HG03280 (cell line): ENCODE measurements at regions not wholly inside any gene's neighbourhood (a gene's known extent, or its start where the extent isn't known, plus 50 kb on each side); places are given as distances from the start of the nearest gene placed in this dataset.
"Not testable (repeated sequence)": the region's sequence is repeated elsewhere in the genome, so short reads cannot be mapped to it uniquely, and the experiment has no call there.

Experiments used
- ATAC-seq: cut with Tn5 transposase; IDR thresholded peaks from one replicate; pipeline ENCODE4 v1.9.1; 2021; ENCODE audit warnings: mild to moderate bottlenecking, moderate library complexity; ENCODE audit not compliant: unreplicated experiment

DNA sequence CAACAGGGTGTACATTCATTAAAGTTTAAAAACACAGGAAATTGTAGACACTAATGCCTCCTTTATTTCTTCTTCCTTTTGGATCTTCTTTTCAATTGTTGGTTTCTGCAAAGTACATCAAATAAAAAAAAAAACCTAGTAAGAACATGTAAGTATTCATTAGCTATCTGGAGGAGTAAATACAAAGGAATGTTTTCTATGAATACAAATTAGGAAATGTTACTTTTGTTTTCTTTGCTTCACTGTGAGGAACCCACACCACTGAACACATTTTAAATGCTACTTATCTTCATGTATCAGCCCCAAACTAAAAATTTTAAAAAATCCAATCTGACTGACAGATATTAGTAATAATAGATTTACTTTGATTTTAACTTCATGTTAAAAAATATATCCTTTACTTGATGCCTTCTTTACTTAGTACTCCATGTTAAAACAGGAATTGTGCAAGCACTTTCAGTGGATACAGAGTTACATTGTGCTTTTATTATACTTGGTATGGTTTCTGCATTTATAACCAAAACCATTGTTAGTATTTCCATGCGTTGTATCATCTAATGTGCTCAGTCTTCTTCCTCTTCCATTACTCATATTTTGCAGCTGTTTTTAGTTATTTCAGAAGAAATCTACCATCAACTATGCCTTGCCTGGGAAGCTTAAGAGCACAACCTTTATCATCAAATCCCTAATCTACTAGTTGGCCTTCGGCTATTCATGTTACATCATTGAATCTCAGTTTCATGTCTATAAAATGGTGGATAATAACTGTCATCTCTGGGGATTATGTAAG lies 236.9 kb upstream of the DPYD start:
- ATAC-seq, result no peak

DNA sequence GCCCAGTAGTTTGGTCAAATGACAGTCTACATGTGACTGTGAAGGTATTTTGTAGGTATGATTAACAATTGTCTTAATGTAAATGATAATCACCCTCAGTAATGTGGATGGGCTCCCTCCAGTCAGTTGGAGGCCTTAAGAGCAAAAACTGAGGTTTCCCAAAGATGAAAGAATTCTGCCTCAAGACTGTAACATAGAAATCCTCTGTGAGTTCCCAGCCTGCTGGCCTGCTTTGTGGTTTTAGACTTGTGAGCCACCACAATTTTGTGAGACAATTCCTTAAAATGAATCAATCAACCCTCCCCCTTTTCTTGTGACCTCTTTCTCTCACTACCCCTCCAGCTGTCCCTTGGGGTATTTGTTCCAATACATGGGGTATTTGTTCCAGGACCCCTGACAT lies 226.4 kb upstream of the DPYD start:
- no peak for ATAC-seq

DNA sequence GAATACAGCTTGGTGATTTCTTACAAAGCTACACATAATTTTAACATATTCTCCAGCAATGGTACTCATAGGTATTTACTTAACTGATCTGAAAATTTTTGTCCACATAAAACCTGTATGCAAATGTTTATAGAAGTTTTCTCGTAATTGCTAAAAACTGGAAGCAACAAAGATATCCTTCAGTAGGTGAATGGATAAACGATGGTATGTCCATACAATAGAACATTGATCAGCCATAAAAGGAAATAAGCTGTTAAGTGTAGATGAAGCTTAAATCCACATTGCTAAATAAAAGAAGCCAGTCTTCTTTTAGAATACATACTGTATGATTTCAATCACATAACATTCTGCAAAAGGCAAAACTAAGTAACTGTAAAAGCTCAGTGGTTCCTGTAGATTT lies 224.8 kb upstream of the DPYD start:
- no peak for ATAC-seq

DNA sequence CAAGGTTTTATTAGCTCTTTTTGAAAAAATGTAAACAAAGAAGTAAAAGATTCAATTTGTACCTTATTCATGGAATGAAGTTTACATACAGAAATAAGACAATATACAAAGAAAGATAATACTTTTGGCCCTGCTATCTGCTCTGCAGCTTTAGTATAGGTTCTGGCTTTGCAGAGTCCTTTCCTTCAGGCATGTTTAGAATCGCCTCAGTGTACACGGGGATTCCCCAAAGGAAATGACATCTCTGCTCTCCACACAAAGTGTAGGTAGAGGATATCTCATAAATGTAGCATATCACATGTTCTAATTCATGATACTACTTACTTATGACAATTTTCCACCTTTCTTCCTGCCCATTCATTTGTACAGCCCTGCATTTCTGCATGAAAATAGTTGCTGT lies 222.6 kb upstream of the DPYD start:
- ATAC-seq, result no peak

DNA sequence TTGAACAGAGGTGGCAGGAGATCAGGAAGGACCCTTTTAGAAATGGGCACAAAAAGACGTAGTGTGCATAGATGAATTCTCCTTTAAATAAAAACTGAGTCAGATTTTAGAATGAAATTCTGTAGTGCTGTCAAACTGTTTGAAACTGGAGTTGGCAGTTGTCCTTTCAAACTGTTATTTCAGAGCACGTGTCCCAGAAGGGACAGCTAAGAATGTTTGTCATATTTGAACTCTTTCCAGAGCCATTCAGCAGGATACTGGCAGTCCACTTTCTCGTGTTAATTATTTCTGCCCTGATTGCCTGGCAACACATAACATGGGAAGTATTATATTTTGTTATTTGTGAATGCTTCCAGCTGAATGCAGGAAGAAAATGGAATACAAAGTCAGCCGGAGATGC lies 212.3 kb upstream of the DPYD start:
- no peak for ATAC-seq

DNA sequence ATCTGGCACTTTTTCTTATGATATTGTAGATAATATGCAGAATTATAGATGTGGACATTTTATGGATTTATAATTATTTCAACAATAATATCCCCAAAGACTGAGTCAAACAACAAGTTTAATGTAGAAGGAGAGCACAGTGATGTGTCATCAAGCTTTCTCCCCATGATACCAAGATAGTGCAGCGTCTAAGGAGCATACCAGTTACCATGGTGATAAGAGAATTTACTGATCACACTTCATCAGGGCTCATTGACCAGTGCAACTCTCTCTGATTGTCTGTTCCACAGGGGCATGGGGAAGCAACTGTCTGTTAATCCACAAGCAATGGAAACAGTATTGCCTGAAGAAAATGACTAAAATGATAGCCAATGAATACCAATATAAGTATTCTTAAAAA lies 209.6 kb upstream of the DPYD start:
- no peak for ATAC-seq

DNA sequence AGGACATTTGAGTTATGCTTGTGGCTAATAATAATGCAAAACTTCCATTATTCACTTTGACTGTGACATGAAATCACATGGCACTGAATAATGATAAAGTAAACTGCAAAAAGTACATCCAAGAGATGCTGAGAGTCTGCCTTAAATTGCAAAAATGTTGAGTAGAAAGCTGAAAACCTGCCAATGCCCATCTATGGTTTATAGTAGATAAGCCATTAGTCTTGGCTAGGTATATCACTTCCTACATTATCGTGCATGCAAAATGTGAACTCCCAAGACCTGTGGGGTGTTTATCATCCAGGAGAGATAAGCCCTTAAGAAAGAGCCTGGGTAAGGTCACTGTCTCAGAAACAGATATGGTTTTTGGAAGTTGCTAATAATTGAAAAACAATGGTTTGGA lies 208.7 kb upstream of the DPYD start:
- no peak for ATAC-seq

DNA sequence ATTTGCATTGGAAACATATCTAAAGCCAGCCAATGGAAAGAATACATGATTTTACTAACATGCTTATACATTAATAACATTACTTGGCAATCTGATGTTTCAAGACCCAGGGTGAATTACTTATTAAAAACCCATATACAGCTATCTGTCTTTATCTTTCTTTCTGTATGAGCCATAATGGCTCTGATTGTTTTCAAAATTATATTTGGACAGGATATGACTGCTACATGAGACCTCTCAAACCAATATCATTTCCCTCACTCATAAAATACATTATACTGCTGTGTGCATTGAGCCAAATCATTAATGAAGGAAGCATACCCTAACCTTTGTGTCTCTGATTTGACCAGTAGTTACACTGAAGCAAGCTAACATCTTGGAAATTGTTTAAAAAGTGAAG lies 205.9 kb upstream of the DPYD start:
- ATAC-seq, result no peak

DNA sequence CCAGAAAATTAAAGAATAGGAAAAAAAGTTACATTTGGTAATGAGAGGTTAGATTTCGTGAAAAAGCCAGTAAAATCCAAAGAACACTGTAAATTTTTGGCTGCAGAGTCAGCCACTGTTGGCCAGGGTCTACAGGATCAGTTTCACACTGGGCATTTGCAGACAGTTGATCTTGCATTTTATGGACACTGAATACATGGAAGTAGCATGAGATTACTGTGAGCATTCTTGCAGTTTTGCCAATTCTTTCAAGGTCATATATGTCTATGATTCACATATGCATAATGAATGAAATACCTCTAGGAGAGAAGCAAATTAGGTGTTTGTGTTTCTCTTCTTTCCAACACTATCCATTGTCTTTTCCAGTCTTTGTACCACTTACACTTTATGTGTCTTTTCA lies 200.8 kb upstream of the DPYD start:
- no peak for ATAC-seq

DNA sequence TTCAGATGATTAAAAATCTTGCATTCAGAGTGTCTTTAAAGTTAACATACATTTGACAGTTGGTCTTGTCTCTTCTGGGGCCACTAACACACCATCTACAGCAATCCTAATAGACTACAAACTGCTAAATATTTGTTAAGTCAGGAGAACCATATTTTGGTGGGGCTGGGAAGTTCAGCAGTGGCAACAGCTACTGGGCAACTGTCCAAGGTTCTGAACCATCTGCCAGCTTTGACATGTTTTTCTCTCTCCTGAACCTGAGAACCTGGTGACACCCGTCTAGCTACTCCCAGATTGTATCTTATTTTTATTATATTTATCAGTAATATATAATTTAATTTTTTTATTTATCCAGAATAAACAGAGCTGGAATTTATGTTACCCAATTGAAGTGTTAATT lies 199.0 kb upstream of the DPYD start:
- ATAC-seq, result no peak

DNA sequence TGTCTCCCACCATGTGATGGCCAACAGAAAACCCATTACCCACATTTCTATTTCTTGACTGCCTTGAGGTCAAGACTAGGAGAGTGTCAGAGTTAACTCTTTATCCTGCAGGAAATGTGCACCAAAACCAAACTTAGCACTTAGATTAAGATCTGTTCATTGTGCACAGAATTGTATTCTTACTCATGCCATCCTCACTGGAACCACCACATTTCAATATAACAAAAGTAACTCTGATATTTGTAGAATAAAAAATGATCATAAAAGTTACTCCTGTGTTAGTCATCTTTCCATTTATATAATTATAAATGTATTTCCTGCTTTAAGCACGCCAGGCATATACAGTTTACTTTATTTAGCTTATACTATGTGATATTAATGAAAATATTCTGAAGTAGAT lies 193.0 kb upstream of the DPYD start:
- ATAC-seq, result no peak

DNA sequence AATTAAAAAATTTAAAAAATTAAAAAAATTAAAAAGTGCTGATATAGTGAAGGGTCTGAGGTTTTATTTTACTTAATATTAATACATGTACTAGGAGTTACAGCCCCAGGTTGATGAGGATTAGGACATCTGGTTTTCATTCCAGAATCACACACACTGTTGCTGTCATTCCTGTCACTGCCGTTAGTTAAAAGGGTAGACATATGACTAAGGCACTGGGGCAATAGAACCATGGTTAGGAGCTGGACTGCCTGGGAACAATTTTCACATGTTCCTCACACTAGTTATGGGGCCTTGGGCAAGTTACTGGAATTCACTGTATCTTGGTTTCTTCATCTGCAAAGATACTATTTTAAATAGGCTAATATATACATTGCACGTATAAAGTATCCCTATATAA lies 191.8 kb upstream of the DPYD start:
- ATAC-seq, result no peak

DNA sequence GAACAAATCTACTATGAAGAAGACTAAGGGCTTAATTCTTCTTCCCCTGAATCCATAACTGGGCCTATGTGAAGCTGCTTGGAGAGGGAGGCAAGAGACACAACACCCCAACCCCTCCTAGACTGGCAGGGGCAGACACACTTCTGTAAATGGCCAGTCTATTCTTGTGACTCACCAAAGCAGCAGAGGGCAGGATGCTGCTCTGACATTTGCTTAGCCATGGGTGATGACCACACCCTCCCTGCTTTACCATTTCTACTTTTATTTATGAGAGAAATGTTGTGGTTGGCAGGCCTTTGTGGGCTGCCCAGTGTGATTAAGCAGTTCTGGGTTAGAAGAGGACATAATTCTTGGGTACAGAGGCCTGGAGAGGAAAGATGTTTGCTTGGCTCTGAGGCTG lies 189.8 kb upstream of the DPYD start:
- no peak for ATAC-seq

DNA sequence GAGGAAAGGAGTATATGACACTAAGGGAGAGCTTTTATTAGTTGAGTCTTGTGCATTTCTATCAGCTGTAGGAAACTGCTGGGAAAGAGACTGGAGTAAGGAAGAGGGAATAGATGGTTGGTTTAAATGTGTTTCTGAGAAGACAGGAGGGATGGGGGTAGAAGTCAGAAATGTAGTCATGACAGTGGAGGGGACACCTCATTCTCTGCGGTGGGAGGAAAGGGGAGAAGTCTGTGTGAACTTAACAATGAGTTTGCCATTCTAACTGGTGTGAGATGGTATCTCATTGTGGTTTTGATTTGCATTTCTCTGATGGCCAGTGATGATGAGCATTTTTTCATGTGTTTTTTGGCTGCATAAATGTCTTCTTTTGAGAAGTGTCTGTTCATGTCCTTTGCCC lies 187.5 kb upstream of the DPYD start:
- not testable (repeated sequence) for ATAC-seq

DNA sequence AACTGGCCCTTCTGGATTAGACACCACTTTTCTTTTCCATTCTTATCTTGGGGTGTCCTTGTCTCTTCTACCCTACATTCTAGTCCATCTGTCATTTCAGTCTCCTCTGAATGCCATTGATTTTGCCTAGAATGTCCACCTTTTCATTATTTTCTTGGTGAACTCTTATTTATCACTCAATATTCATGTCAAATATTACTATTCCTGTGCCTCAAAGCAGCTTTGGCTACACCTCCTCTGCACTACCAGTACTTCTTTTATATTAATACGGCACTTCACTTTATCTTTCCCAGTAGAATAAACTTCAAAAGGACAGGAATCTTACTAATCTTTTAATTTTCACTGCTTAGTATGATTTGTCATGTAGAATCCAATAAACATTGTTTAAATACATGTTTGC lies 186.4 kb upstream of the DPYD start:
- no peak for ATAC-seq

DNA sequence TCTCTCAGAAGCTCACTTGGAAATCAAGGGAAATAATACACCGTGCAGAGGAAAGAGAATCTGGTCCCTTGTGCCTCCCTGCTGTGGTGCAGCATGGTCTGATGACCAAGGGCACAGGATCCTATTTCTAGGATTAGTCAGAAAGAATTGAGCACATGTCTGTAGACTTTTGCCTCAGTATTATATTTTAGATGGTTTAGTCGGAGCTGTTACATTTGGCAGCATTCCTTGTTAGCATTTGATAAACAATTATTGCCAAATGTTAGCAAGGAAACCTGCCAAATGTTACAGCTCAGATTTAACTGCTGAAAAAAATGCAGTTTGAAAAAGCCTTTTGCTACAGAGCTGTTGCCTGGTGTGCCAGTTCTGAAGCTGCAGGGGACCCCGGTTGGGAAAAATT lies 183.5 kb upstream of the DPYD start:
- no peak for ATAC-seq

DNA sequence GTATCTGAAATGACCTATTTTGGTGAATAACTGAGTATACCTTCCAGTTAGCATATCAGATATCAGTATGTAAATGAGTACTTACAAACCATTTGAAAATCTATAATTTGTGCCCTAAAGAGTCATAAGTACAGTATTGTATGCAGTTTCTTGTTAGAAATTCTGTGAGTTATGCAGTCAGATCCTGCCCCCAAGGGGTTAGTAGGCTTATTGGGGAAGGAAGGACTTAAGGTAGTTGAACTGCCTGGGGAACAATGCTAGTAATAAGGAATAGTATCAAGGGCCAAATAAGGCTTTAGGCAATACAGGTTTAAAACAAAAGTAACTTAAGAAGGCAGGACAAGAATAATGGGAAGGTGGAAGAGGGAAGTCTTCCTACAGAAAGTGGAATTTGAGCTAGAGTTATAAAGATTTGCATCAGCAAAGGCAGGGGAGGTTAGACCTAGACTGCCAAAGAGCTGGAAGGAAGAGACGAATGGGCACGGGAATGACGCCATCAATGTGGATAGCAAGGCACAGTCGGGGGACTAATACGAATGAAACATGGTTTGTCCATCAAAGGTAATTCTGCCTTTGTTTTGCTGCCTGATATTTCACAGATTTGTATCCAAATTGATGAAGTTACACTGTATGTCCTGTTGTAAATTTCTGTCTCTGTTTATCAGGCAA lies 182.9 kb upstream of the DPYD start:
- ATAC-seq, result no peak

DNA sequence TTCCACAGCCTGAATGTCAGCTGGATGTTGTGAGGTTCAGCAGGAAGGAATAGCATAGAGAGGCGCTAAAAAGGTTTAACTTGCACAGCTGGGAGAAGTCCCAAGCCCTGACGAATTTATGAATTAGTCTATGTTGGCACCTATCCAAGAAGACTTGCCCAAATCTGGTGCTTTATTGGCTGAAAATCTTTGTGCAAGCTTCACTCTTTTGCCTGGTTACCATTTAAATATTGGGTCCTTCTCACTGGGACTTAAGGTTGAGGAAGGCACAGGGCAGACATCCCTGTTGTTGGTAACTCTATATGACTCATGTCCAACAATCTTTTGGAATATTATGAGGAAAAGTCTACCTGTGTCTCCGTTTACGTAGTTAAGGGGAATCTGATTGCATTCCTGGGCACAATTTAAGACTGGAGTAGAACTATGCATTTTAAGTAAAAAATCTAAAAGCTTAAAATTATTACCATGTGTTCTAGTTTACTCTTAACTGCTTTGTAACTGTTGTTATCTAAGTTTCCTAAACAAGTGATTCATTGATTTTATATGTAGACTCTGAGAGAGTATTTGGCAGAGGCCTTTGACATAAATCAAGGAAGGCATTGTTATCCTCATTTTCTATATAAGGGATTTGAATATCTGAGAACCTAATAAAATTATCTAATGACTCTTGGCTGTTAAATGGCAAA lies 181.7 kb upstream of the DPYD start:
- no peak for ATAC-seq

DNA sequence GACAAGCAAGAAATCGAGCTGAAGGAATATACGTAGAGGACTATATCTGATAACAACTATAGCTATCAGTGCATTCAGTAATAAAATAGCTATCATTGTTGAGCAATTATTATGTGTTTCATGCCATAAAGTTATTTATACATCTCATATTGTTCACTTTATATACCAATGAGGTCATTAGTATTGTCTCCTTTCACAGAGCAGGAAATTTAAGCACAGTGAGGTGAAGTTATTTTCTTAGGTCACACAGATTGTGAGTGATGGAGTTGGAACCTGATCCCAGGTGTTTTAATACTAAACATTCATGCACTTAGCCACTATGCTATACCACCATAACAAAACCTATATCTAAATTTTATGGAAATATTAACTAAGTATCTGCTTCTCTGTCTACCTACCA lies 180.5 kb upstream of the DPYD start:
- ATAC-seq, result no peak

DNA sequence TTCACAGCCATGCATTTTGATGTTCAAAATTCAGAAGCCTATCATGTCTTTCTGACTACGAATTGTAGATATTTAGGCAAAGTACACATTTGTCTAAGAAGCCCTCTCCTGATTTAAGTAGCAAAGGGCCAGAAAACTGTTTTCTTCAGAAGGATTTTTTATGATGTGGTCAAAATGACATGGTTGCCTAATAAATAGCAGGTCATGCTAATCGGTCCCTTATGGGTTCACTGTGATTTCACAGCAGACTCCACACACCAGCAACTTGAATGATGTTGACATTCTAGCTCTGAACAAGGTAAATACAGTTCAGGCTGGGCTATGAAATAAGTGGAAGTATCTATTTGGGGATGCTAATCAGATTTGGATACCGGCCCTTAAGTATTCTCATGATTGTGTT lies 178.7 kb upstream of the DPYD start:
- ATAC-seq, result no peak

DNA sequence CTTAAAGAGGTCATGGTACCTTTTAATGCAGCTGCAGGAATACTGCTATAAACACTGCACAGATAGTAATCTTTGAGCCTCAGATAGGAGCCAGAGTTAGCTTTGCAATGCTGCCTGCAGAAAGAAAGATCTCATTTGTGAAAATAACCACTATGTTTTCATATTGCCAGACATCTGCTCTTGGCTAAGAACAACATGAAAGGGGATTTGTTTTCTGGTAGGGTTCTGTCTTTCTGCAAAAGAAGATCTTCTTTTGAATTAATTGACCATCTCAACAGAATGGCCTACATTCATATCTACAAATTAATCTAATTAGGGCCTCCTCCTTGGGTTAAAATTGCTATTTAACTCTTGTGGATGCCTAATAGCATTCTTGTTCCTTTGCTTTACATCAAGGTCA lies 177.6 kb upstream of the DPYD start:
- ATAC-seq, result no peak

DNA sequence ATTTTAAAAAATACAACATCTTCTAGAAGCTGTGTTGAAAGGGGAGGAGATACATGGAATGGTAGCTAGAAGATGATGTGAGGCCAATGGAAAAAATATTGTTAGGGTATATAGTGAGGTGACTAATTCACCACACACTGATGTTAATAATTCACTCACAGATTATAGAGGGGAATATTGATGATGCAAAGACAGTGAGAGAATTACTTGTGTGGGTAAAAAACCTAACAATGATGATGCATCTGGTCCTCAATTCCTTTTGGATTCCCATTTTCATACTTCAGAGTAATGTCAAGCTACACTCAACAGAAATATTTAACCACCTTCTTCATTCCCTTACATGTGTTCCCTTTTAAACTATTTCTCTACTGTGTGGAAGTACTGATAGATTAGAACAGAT lies 169.5 kb upstream of the DPYD start:
- ATAC-seq, result no peak
